PC-3 (cell line): ENCODE measurements at regions not wholly inside any gene's neighbourhood (a gene's known extent, or its start where the extent isn't known, plus 50 kb on each side); places are given as distances from the start of the nearest gene placed in this dataset.
A peak's percentile ranks its signal among the peaks of the same experiment; 100 is the strongest.

Experiments used
- ATAC-seq: fragments of 200-7000 bp; cut with Tn5 transposase; 2 replicates; pipeline ENCODE4 v1.9.1; 2020; ENCODE audit warnings: mild to moderate bottlenecking, moderate library complexity
- BruUV-seq: library from RNA; stranded (reverse); fragments of 400-500 nt; replicated peaks from 2 replicates; lab custom pipeline; 2021; lab: Mats Ljungman, UMichigan
- CTCF ChIA-PET: fragments of 300-600 bp; sonication (Branson Sonifier 250); formaldehyde crosslinking; loops from one replicate; lab custom pipeline; 2022; ENCODE audit warnings: antibody characterized with exemption; lab: Charles Lee
- POLR2A ChIA-PET: fragments of 300-600 bp; sonication (Branson Sonifier 250); formaldehyde crosslinking; loops from one replicate; lab custom pipeline; 2022; ENCODE audit warnings: antibody characterized with exemption; ENCODE audit not compliant: unreplicated experiment; lab: Charles Lee
- DNase-seq: peaks from one replicate; pipeline ENCODE4 v3.0.0-alpha.2; 2015
- H2AFZ ChIP-seq: fragments of 300-600 bp; sonication (generic); 2 replicates; pipeline ENCODE4 v1.6.0; 2016; ENCODE audit warnings: antibody characterized with exemption, low read length
- H3F3A ChIP-seq: fragments of 300-600 bp; sonication (generic); one replicate; pipeline ENCODE4 v1.6.0; 2017; ENCODE audit warnings: antibody characterized with exemption, low read length, control low read depth, mild to moderate bottlenecking; ENCODE audit not compliant: unreplicated experiment
- H3K27ac ChIP-seq: fragments of 300-600 bp; sonication (generic); 2 replicates; pipeline ENCODE4 v1.5.1; 2016; ENCODE audit warnings: mild to moderate bottlenecking, low read length
- H3K27me3 ChIP-seq: fragments of 300-600 bp; sonication (generic); 2 replicates; pipeline ENCODE4 v1.6.1; 2016; ENCODE audit warnings: low read length, mixed read lengths
- H3K36me3 ChIP-seq: fragments of 300-600 bp; sonication (generic); 2 replicates; pipeline ENCODE4 v1.6.1; 2016; ENCODE audit warnings: low read depth, mixed run types, low read length, mixed read lengths
- H3K4me1 ChIP-seq: fragments of 300-600 bp; sonication (generic); 2 replicates; pipeline ENCODE4 v1.5.1; 2016; ENCODE audit warnings: low read length; ENCODE audit not compliant: insufficient read depth
- H3K4me2 ChIP-seq: fragments of 300-600 bp; sonication (generic); 2 replicates; pipeline ENCODE4 v1.6.0; 2016; ENCODE audit warnings: low read length
- H3K4me3 ChIP-seq: fragments of 300-600 bp; sonication (generic); 2 replicates; pipeline ENCODE4 v1.5.1; 2016; ENCODE audit warnings: mild to moderate bottlenecking, low read length, mixed read lengths
- H3K79me2 ChIP-seq: fragments of 300-600 bp; sonication (generic); 2 replicates; pipeline ENCODE4 v1.6.1; 2017; ENCODE audit warnings: low read length, mixed read lengths
- H3K9ac ChIP-seq: fragments of 300-600 bp; sonication (generic); 2 replicates; pipeline ENCODE4 v1.6.0; 2016; ENCODE audit warnings: mild to moderate bottlenecking, low read length
- H3K9me2 ChIP-seq: fragments of 300-600 bp; sonication (generic); replicated peaks from 2 replicates; pipeline ENCODE4 v1.6.1; 2016; ENCODE audit warnings: mixed run types, low read length, mixed read lengths
- H3K9me3 ChIP-seq: fragments of 300-600 bp; sonication (generic); 2 replicates; pipeline ENCODE4 v1.6.1; 2016; ENCODE audit warnings: low read length, mixed read lengths
- H4K20me1 ChIP-seq: fragments of 300-600 bp; sonication (generic); 2 replicates; pipeline ENCODE4 v1.6.1; 2016; ENCODE audit warnings: low read length, mixed read lengths
- CTCF ChIP-seq: fragments of 300-600 bp; sonication (generic); conservative IDR thresholded peaks from 2 replicates; pipeline ENCODE4 v1.5.1; 2017; ENCODE audit warnings: antibody characterized with exemption, low read depth, mild to moderate bottlenecking, low read length
- EZH2 ChIP-seq: fragments of 300-600 bp; sonication (generic); IDR thresholded peaks from one replicate; pipeline ENCODE4 v1.6.1; 2017; ENCODE audit warnings: antibody characterized with exemption, mild to moderate bottlenecking, low read length; ENCODE audit not compliant: unreplicated experiment
- EZH2phosphoT487 ChIP-seq: fragments of 300-600 bp; sonication (generic); IDR thresholded peaks from 2 replicates; pipeline ENCODE4 v1.6.1; 2018; ENCODE audit warnings: mild to moderate bottlenecking, antibody characterized with exemption, low read length, borderline replicate concordance
- intact Hi-C: fragments of 100-400 bp; cut with micrococcal nuclease; formaldehyde crosslinking; loops from 2 replicates; pipeline ENCODE4 v1.9.0; 2023

GRCh38 chr1:229220163-229220846, 50.6 kb upstream of the RAB4A start:
- Histone ChIP-seq H4K20me1 (no peaks in the 10 kb centered on the region), H3K4me3 (no peak overlapping the region), H3K27ac (peak overlapping the region; percentile 88), H3K27me3 (no peaks in the 10 kb centered on the region; the same call in 1 of the 2 replicates), H3K9me2 (peaks cover 5% of the 10 kb centered on the region; the same call in 1 of the 2 replicates), H3K9me3 (no peaks in the 10 kb centered on the region), H3K36me3 (no peaks in the 10 kb centered on the region), H3K9ac (no peak overlapping the region), H3K4me2 (peak overlapping the region; percentile 72), H2AFZ (no peak overlapping the region), H3K79me2 (no peaks in the 10 kb centered on the region), H3F3A (no peaks in the 10 kb centered on the region), H3K4me1 (peaks cover 37% of the 10 kb centered on the region)
- TF ChIP-seq EZH2phosphoT487 (no peak), EZH2 (no peak), CTCF (no peak)
- ChIA-PET CTCF (no interaction called here), POLR2A (no interaction called here)
- no peak for ATAC-seq
- no TSS peak for BruUV-seq
- no peak for DNase-seq
- intact Hi-C loops, result no loop called here

GRCh38 chr1:229221106-229222019, 49.5 kb upstream of the RAB4A start:
- Histone ChIP-seq H3K27ac (peak overlapping the region; percentile 88), H3K79me2 (no peaks in the 10 kb centered on the region), H3K4me1 (peaks cover 41% of the 10 kb centered on the region), H3K27me3 (no peaks in the 10 kb centered on the region; the same call in 1 of the 2 replicates), H3K9ac (0 out of 2 replicates have a peak overlapping the region, but pooled peaks have one; percentile 32), H3K4me2 (peak overlapping the region; percentile 72), H3K9me2 (peaks cover 5% of the 10 kb centered on the region; the same call in 1 of the 2 replicates), H4K20me1 (no peaks in the 10 kb centered on the region), H3F3A (no peaks in the 10 kb centered on the region), H3K36me3 (no peaks in the 10 kb centered on the region), H2AFZ (peak overlapping the region; percentile 64), H3K4me3 (peak overlapping the region; percentile 22; the same call in 1 of the 2 replicates), H3K9me3 (no peaks in the 10 kb centered on the region)
- DNase-seq, result peak; percentile 97
- ATAC-seq, result peak; percentile 73
- intact Hi-C loops, result no loop called here
- ChIA-PET POLR2A (no interaction called here), CTCF (no interaction called here)
- BruUV-seq, result no TSS peak
- TF ChIP-seq EZH2phosphoT487 (peak; percentile 44; the same call in 1 of the 2 replicates), EZH2 (no peak), CTCF (no peak)
